Esophagus muscularis mucosa (tissue), 4 donors: ENCODE measurements at regions not wholly inside any gene's neighbourhood (a gene's known extent, or its start where the extent isn't known, plus 50 kb on each side); places are given as distances from the start of the nearest gene placed in this dataset.

Source experiments
- DNase-seq: peaks from one replicate; pipeline ENCODE4 v3.0.0-alpha.2; 2017; ENCODE audit errors: extremely low spot score
- H3K27ac ChIP-seq, 4 donors: fragments of 200-600 bp; sonication (generic); replicated peaks in 1 of 4; 1 replicate in 3 of 4; 2 replicates in 1 of 4; pipeline ENCODE4 v1.5.1; 2016 to 2019; ENCODE audit warnings: mild to moderate bottlenecking in 1 of 4
- H3K27me3 ChIP-seq, 4 donors: fragments of 200-600 bp; sonication (generic); one replicate each; pipeline versions ENCODE4 v1.5.1 to v1.6.0; 2016 to 2019
- H3K36me3 ChIP-seq, 4 donors: fragments of 200-600 bp; sonication (generic); one replicate each; pipeline ENCODE4 v1.5.1; 2016 to 2019
- H3K4me1 ChIP-seq, 4 donors: fragments of 200-600 bp; sonication (generic); one replicate each; pipeline ENCODE4 v1.5.1; 2016 to 2019
- H3K4me3 ChIP-seq, 4 donors: fragments of 200-600 bp; sonication (generic); 1 replicate in 2 of 4; 2 replicates in 2 of 4; pipeline ENCODE4 v1.5.1; 2016 to 2019; ENCODE audit warnings: mild to moderate bottlenecking in 4 of 4, moderate library complexity in 1 of 4
- H3K9me3 ChIP-seq, 4 donors: fragments of 200-600 bp; sonication (generic); 1 replicate in 3 of 4; 2 replicates in 1 of 4; pipeline ENCODE4 v1.5.1; 2016 to 2019
- CTCF ChIP-seq, 3 experiments: fragments of 200-600 bp in 2 of 3; fragments of 450-650 bp in 1 of 3; sonication (generic) in 2 of 3; IDR thresholded peaks; one replicate each; pipeline ENCODE4 v1.5.1; 2017 to 2019; ENCODE audit warnings: antibody characterized with exemption in 3 of 3, mild to moderate bottlenecking in 2 of 3, moderate library complexity in 1 of 3
- EP300 ChIP-seq: sonication (generic); formaldehyde crosslinking; IDR thresholded peaks from one replicate; pipeline ENCODE4 v1.6.1; 2017; ENCODE audit warnings: antibody characterized with exemption
- POLR2A ChIP-seq: fragments of 450-650 bp; IDR thresholded peaks from one replicate; pipeline ENCODE4 v1.6.1; 2017; ENCODE audit warnings: antibody characterized with exemption, moderate library complexity, mild to moderate bottlenecking, low read depth
- POLR2AphosphoS5 ChIP-seq, 2 donors: sonication (generic); formaldehyde crosslinking; IDR thresholded peaks; one replicate each; pipeline ENCODE4 v1.6.1; 2017; ENCODE audit warnings: antibody characterized with exemption in 2 of 2
- WGBS: methylation state at CpG from one replicate; pipeline ENCODE4 v1.1.5; 2018; 5-methylcytosine and 5-hydroxymethylcytosine counted together
- intact Hi-C: fragments of 100-400 bp; cut with DNase I; formaldehyde crosslinking; loops from one replicate; pipeline ENCODE4 v1.15.1; 2023

- Histone ChIP-seq H3K4me1 (no peaks in the 10 kb centered on the region), H3K4me3 (no peak overlapping the region), H3K27ac (no peak overlapping the region), H3K36me3 (no peaks in the 10 kb centered on the region), H3K9me3 (no peaks in the 10 kb centered on the region), H3K27me3 (peaks cover 0 to 6% (median 0%) of the 10 kb centered on the region in 4 donors)
- 93% methylated on average over 5 of the region's 5 CpGs for WGBS
- no peak for DNase-seq
- TF ChIP-seq CTCF (IDR thresholded peaks at IDR 0.05) (no peak), POLR2A (no peak), EP300 (no peak), POLR2AphosphoS5 (IDR thresholded peaks at IDR 0.05) (no peak)
- intact Hi-C loops = no loop called here
These were observed 130.4 kb downstream of the OLIG3 start for GRCh38 chr6:137363805-137364138.

- Histone ChIP-seq H3K27me3 (peaks cover 0 to 10% (median 0%) of the 10 kb centered on the region in 4 donors), H3K36me3 (no peaks in the 10 kb centered on the region), H3K27ac (no peak overlapping the region), H3K9me3 (no peaks in the 10 kb centered on the region), H3K4me3 (no peak overlapping the region), H3K4me1 (no peaks in the 10 kb centered on the region)
- WGBS = 71% methylated on average over 11 of the region's 16 CpGs
- DNase-seq = no peak
- TF ChIP-seq EP300 = no peak
- no peak for TF ChIP-seq POLR2A
- no peak for TF ChIP-seq POLR2AphosphoS5 (IDR thresholded peaks at IDR 0.05)
- intact Hi-C loops = no loop called here
These were observed 131.1 kb downstream of the OLIG3 start for GRCh38 chr6:137362878-137363804.

- Histone ChIP-seq H3K27ac (no peak overlapping the region), H3K4me3 (no peak overlapping the region), H3K9me3 (no peaks in the 10 kb centered on the region), H3K27me3 (peaks cover 0 to 10% (median 0%) of the 10 kb centered on the region in 4 donors), H3K36me3 (no peaks in the 10 kb centered on the region), H3K4me1 (no peaks in the 10 kb centered on the region)
- no peak for DNase-seq
- intact Hi-C loops = no loop called here
- TF ChIP-seq POLR2AphosphoS5 (IDR thresholded peaks at IDR 0.05) = no peak
- no peak for TF ChIP-seq CTCF (IDR thresholded peaks at IDR 0.05)
- TF ChIP-seq EP300 = no peak
- no peak for TF ChIP-seq POLR2A
These were observed 132.5 kb downstream of the OLIG3 start for GRCh38 chr6:137361701-137362100.

GRCh38 chr6:137358273-137358672, 135.9 kb downstream of the OLIG3 start:
- intact Hi-C loops = no loop called here
- no peaks in the 10 kb centered on the region for H3K36me3 ChIP-seq
- no peak for DNase-seq
- TF ChIP-seq POLR2AphosphoS5 (IDR thresholded peaks at IDR 0.05) = no peak
- TF ChIP-seq CTCF (IDR thresholded peaks at IDR 0.05) = no peak
- TF ChIP-seq EP300 = no peak
- TF ChIP-seq POLR2A = no peak
- H3K27me3 ChIP-seq = peaks cover 0 to 10% (median 0%) of the 10 kb centered on the region in 4 donors
- peaks cover 0 to 3% (median 0%) of the 10 kb centered on the region in 4 donors for H3K4me1 ChIP-seq
- H3K27ac ChIP-seq = no peak overlapping the region
- no peak overlapping the region for H3K4me3 ChIP-seq
- WGBS = 79% methylated on average over 3 of the region's 3 CpGs
- H3K9me3 ChIP-seq = no peaks in the 10 kb centered on the region

GRCh38 chr6:137357948-137358266, 136.3 kb downstream of the OLIG3 start:
- peaks cover 0 to 4% (median 0%) of the 10 kb centered on the region in 4 donors for H3K4me1 ChIP-seq
- intact Hi-C loops = no loop called here
- no peaks in the 10 kb centered on the region for H3K36me3 ChIP-seq
- peaks cover 0 to 10% (median 0%) of the 10 kb centered on the region in 4 donors for H3K27me3 ChIP-seq
- DNase-seq = no peak
- TF ChIP-seq POLR2AphosphoS5 (IDR thresholded peaks at IDR 0.05) = no peak
- TF ChIP-seq EP300 = no peak
- no peak for TF ChIP-seq CTCF (IDR thresholded peaks at IDR 0.05)
- no peak for TF ChIP-seq POLR2A
- no peaks in the 10 kb centered on the region for H3K9me3 ChIP-seq
- no peak overlapping the region for H3K4me3 ChIP-seq
- no peak overlapping the region for H3K27ac ChIP-seq
